Muscle layer of colon (tissue), 2 donors: ENCODE measurements at regions not wholly inside any gene's neighbourhood (a gene's known extent, or its start where the extent isn't known, plus 50 kb on each side); places are given as distances from the start of the nearest gene placed in this dataset.

Experiments used
- H3K27ac ChIP-seq: one replicate; pipeline ENCODE4 v1.7.0; 2013; ENCODE audit warnings: low read depth, mild to moderate bottlenecking, low read length, moderate library complexity
- H3K27me3 ChIP-seq, 2 donors: one replicate each; pipeline ENCODE4 v1.7.0; 2013; ENCODE audit warnings: low read length in 2 of 2, mild to moderate bottlenecking in 2 of 2; ENCODE audit not compliant: insufficient read depth in 2 of 2, control insufficient read depth in 1 of 2
- H3K36me3 ChIP-seq: one replicate; pipeline ENCODE4 v1.7.0; 2013; ENCODE audit warnings: mild to moderate bottlenecking, low read length; ENCODE audit not compliant: insufficient read depth
- H3K4me1 ChIP-seq: one replicate; pipeline ENCODE4 v1.7.0; 2013; ENCODE audit warnings: mild to moderate bottlenecking, low read length; ENCODE audit not compliant: insufficient read depth
- H3K4me3 ChIP-seq, 2 donors: one replicate each; pipeline ENCODE4 v1.7.0; 2013; ENCODE audit warnings: low read length in 2 of 2, low read depth in 1 of 2, mild to moderate bottlenecking in 1 of 2, moderate library complexity in 1 of 2
- H3K9ac ChIP-seq: one replicate; pipeline ENCODE4 v1.7.0; 2013; ENCODE audit warnings: low read length
- H3K9me3 ChIP-seq: one replicate; pipeline ENCODE4 v1.7.0; 2013; ENCODE audit warnings: mild to moderate bottlenecking, low read length
- donor health status: abdominal sarcoma.
- donor health status: Adenocarcinoma of cecum.

DNA sequence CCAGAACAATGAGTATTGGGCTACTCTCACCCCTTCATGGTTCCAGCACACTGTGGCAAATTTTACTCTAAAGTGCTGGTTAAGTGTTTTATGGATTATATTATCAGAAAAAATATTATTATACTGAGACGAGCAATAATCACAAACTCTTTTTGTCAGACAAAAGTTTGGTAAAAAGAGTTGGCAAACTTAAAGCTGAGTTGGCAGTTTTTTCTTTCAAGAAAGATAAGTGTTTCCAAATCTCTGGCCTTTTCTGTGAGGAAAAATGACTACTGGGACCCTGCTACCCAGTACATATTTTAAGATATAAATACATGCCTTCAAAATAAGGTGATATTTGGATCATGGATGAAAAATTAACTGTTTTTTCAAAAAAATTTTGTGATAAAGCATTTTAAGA, 471.5 kb upstream of the IL12A start:
- no peaks in the 10 kb centered on the region for H3K4me1 ChIP-seq
- no peaks in the 10 kb centered on the region for H3K36me3 ChIP-seq
- no peaks in the 10 kb centered on the region for H3K27me3 ChIP-seq
- H3K27ac ChIP-seq = no peak overlapping the region
- no peaks in the 10 kb centered on the region for H3K9me3 ChIP-seq
- H3K4me3 ChIP-seq = no peak overlapping the region
- H3K9ac ChIP-seq = no peak overlapping the region

DNA sequence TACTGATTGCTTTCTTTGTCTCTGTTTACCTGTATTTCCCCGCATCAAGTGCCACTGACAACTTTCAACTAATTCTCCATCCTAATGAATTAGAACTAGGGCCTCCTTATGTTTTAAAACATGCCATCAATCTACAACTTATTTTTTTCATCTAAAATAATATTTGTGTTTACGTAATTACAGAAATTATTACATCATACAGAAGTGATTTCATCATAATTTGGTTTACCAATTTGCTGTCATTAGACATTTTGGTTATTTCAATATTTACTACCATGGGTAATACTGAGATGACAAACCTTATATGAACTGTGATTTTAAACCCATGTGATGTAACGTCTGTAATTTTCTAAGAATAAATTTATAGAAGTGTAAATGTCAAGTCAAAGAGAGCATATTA, 468.0 kb upstream of the IL12A start:
- H3K4me1 ChIP-seq = no peaks in the 10 kb centered on the region
- no peak overlapping the region for H3K9ac ChIP-seq
- H3K36me3 ChIP-seq = no peaks in the 10 kb centered on the region
- H3K9me3 ChIP-seq = no peaks in the 10 kb centered on the region
- no peak overlapping the region for H3K4me3 ChIP-seq
- H3K27me3 ChIP-seq = no peaks in the 10 kb centered on the region
- no peak overlapping the region for H3K27ac ChIP-seq

DNA sequence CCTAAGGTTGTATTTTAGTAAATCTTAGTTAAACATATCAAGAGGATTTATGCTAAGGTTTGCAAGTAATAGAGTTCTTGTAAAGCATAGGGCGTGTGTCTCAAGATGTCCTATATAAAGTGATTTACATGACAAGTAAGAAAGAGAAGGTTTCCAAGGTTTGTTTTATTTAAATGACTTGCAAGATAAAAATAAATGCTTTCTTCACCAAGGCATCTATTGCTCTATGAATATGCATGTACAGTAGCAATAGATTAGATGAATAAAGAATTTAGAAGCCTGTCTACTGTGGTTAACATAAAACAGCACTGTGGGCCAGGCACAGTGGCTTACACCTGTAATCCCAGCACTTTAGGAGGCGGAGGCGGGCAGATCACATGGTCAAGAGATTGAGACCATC, 466.4 kb upstream of the IL12A start:
- Histone ChIP-seq H3K27me3 (no peaks in the 10 kb centered on the region), H3K36me3 (no peaks in the 10 kb centered on the region), H3K4me3 (no peak overlapping the region), H3K9ac (no peak overlapping the region), H3K9me3 (no peaks in the 10 kb centered on the region), H3K27ac (no peak overlapping the region), H3K4me1 (no peaks in the 10 kb centered on the region)

GRCh38 chr3:159528251-159528895, 460.3 kb upstream of the IL12A start:
- Histone ChIP-seq H3K4me1 (no peaks in the 10 kb centered on the region), H3K27ac (no peak overlapping the region), H3K9ac (no peak overlapping the region), H3K9me3 (no peaks in the 10 kb centered on the region), H3K4me3 (no peak overlapping the region), H3K27me3 (no peaks in the 10 kb centered on the region), H3K36me3 (no peaks in the 10 kb centered on the region)

DNA sequence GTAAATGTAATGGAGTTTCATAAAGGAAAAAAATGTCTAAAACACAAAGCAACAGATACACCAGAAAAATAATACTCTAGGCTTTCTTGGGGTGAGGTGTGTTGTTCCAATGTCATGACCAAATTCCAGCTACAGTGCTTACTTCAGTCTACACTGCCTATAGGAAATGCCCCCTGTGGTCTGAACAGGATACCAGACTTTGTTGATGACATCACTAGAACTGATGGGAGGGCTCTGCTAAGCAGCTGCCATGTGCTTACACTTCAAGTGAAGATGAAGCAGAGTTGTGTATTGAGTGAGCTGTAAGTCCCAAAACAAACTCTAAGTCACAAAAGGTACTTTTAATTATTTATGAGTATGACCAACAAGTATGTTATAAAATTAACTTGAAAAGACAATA, 456.1 kb upstream of the IL12A start:
- Histone ChIP-seq H3K9me3 (no peaks in the 10 kb centered on the region), H3K27me3 (no peaks in the 10 kb centered on the region), H3K9ac (no peak overlapping the region), H3K27ac (no peak overlapping the region), H3K4me1 (no peaks in the 10 kb centered on the region), H3K4me3 (no peak overlapping the region), H3K36me3 (no peaks in the 10 kb centered on the region)

DNA sequence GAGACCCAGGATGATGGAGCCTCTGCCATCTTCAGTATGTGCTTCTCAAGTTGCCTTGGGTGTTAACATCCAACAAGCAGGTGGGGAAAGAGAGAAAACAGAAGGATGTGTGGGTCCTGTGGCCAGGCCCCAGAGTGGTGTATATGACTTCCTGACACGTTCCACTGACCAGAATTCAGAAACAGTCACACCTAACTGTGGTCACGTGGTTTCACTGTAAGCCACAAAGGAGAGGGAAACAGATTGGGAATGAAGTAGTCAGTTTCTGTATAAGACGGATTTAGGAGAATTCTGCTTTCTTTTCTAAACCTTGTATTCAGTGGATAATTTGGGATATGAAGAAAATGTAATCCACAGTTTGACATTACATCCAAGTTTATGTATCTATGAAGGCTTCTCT, 454.1 kb upstream of the IL12A start:
- no peak overlapping the region for H3K27ac ChIP-seq
- H3K4me1 ChIP-seq = no peaks in the 10 kb centered on the region
- H3K4me3 ChIP-seq = no peak overlapping the region
- H3K9me3 ChIP-seq = no peaks in the 10 kb centered on the region
- H3K27me3 ChIP-seq = no peaks in the 10 kb centered on the region
- H3K36me3 ChIP-seq = no peaks in the 10 kb centered on the region
- H3K9ac ChIP-seq = no peak overlapping the region

- Histone ChIP-seq H3K4me3 (no peak overlapping the region), H3K9ac (no peak overlapping the region), H3K4me1 (no peaks in the 10 kb centered on the region), H3K9me3 (no peaks in the 10 kb centered on the region), H3K27me3 (no peaks in the 10 kb centered on the region), H3K36me3 (no peaks in the 10 kb centered on the region), H3K27ac (no peak overlapping the region)
Measured at GRCh38 chr3:159536876-159537275, 451.8 kb upstream of the IL12A start.

DNA sequence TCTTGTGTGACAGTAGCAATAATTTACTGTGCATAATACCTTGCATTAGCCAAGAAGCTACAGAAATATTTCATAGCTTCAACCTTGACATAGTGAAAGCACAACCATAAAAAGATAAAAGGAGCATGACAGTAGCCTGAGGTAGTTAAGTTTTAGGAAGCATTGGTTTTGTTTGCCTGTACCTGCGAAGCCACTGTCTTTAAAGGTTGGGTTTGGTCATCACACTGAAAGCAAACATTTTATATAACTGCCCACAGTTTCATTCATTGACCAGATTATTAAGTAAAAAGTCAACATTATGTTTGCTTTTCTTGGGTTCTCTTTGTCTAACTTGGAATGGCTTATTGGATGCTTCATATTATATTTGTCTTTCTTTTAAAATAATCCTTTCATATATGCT, 450.1 kb upstream of the IL12A start:
- no peak overlapping the region for H3K27ac ChIP-seq
- H3K36me3 ChIP-seq = no peaks in the 10 kb centered on the region
- H3K4me1 ChIP-seq = no peaks in the 10 kb centered on the region
- no peaks in the 10 kb centered on the region for H3K27me3 ChIP-seq
- H3K9ac ChIP-seq = no peak overlapping the region
- no peaks in the 10 kb centered on the region for H3K9me3 ChIP-seq
- H3K4me3 ChIP-seq = no peak overlapping the region

DNA sequence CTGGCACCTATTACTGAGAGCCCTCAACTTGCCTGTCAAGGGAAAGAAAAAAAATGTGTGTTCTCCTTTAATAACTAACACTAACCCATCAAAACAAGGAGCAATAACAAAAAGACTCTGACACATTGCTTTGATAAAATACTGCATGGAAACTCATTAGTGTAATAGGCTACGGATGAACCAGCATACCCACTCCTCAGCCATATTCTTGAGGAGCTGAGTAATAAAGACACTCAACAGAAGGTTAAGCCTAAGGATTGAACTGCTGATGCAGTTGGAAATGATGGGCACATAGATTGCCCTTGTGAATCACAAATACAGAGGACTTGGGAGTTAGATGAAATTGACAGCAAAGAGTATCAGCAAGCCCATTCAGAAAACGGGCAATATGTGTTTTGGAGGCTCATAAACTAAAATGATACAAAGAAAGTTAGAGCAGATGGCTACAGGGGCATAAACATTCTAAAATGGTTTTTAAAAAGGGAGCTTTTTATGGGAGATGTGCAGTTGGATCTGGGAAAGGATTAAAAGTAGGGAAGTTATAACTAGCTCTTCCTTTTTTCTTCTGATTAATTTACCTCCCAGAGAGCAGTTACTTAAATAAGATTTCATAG, 447.6 kb upstream of the IL12A start:
- Histone ChIP-seq H3K4me3 (no peak overlapping the region), H3K9me3 (no peaks in the 10 kb centered on the region), H3K9ac (no peak overlapping the region), H3K36me3 (no peaks in the 10 kb centered on the region), H3K4me1 (no peaks in the 10 kb centered on the region), H3K27me3 (no peaks in the 10 kb centered on the region), H3K27ac (no peak overlapping the region)

DNA sequence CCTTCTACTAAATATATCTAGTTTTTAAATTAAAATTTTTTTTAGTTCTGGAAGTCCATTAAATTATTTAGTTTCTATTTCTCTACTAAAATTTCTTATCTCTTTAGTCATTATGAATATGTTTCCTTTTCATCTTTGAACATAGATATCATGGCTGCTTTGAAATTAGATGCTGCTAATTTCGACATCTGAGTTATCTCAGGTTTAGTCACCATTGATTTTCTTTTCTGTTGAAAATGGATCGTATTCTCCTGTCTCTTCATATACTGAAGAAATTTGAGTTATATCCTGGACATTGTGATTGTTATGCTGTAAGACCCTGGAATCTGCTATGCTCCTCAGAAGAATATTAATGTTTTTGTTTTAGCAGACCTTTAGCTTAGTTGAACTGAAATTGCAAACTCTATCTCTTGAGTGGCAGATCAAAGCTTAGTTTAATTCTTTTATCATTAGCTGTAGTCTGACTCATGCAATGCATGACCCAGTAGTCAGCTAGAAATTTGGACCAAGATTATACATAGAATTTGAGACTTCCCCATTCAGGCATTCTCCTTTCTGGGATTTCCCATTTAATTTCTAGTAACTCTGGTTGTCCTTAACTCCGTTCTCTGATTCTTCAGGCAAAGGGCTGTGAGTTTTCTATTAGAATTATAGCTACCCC, 439.8 kb upstream of the IL12A start:
- Histone ChIP-seq H3K4me3 (no peak overlapping the region), H3K27ac (no peak overlapping the region), H3K4me1 (no peaks in the 10 kb centered on the region), H3K9me3 (no peaks in the 10 kb centered on the region), H3K36me3 (no peaks in the 10 kb centered on the region), H3K9ac (no peak overlapping the region), H3K27me3 (no peaks in the 10 kb centered on the region)

- no peak overlapping the region for H3K9ac ChIP-seq
- no peak overlapping the region for H3K27ac ChIP-seq
- no peak overlapping the region for H3K4me3 ChIP-seq
- no peaks in the 10 kb centered on the region for H3K4me1 ChIP-seq
- no peaks in the 10 kb centered on the region for H3K36me3 ChIP-seq
- no peaks in the 10 kb centered on the region for H3K9me3 ChIP-seq
- no peaks in the 10 kb centered on the region for H3K27me3 ChIP-seq
Measured at GRCh38 chr3:159555205-159555604, 433.4 kb upstream of the IL12A start.

DNA sequence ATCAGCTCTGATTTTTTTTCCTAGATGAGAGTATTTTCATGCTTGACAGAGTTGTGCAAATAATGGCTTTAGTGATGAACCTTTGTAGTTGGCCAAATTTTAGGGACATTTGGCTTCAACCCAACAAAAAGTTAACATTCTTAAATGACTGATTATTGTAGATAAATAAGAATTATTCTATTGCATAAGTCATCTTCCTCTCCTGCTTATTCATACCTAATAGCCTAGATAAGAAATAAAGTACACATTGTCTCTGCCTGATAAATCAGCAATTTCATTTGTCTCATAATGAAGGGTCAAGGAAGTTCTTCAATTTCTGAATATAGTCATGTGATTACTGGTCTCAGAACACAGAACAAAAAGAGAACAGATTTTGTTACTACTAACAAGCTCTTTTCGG, 428.9 kb upstream of the IL12A start:
- no peaks in the 10 kb centered on the region for H3K9me3 ChIP-seq
- no peak overlapping the region for H3K4me3 ChIP-seq
- H3K4me1 ChIP-seq = no peaks in the 10 kb centered on the region
- H3K27ac ChIP-seq = no peak overlapping the region
- H3K9ac ChIP-seq = no peak overlapping the region
- no peaks in the 10 kb centered on the region for H3K27me3 ChIP-seq
- H3K36me3 ChIP-seq = no peaks in the 10 kb centered on the region
